GM12872 (cell line): ENCODE measurements at regions not wholly inside any gene's neighbourhood (a gene's known extent, or its start where the extent isn't known, plus 50 kb on each side); places are given as distances from the start of the nearest gene placed in this dataset.

Source experiments
- CTCF ChIP-seq: IDR thresholded peaks from 3 replicates; pipeline ENCODE4 v1.5.1; 2011; ENCODE audit warnings: low read depth, mild to moderate bottlenecking, low read length, moderate library complexity; ENCODE audit not compliant: insufficient read depth

GRCh38 chr12:82300611-82301010 is 57.6 kb downstream of the CCDC59 start:
- no peak for TF ChIP-seq CTCF

GRCh38 chr12:82299319-82300025 is 58.7 kb downstream of the CCDC59 start:
- no peak for TF ChIP-seq CTCF

- no peak for TF ChIP-seq CTCF
These were observed 67.8 kb downstream of the CCDC59 start for GRCh38 chr12:82290415-82290814.

- TF ChIP-seq CTCF = no peak
These were observed 78.6 kb downstream of the CCDC59 start for GRCh38 chr12:82279536-82280058.

GRCh38 chr12:82277582-82277981 is 80.6 kb downstream of the CCDC59 start:
- TF ChIP-seq CTCF = no peak

GRCh38 chr12:82242729-82243128 is 115.5 kb downstream of the CCDC59 start:
- no peak for TF ChIP-seq CTCF

- no peak for TF ChIP-seq CTCF
These were observed 132.3 kb downstream of the CCDC59 start for GRCh38 chr12:82225871-82226270.
